GM21381 (cell line): ENCODE measurements at regions not wholly inside any gene's neighbourhood (a gene's known extent, or its start where the extent isn't known, plus 50 kb on each side); places are given as distances from the start of the nearest gene placed in this dataset.

Experiments
- ATAC-seq: cut with Tn5 transposase; IDR thresholded peaks from one replicate; pipeline ENCODE4 v1.9.1; 2021; ENCODE audit warnings: mild to moderate bottlenecking, moderate library complexity; ENCODE audit not compliant: unreplicated experiment

GRCh38 chr20:22506827-22507226, 77.5 kb downstream of the FOXA2 start:
- no peak for ATAC-seq

DNA sequence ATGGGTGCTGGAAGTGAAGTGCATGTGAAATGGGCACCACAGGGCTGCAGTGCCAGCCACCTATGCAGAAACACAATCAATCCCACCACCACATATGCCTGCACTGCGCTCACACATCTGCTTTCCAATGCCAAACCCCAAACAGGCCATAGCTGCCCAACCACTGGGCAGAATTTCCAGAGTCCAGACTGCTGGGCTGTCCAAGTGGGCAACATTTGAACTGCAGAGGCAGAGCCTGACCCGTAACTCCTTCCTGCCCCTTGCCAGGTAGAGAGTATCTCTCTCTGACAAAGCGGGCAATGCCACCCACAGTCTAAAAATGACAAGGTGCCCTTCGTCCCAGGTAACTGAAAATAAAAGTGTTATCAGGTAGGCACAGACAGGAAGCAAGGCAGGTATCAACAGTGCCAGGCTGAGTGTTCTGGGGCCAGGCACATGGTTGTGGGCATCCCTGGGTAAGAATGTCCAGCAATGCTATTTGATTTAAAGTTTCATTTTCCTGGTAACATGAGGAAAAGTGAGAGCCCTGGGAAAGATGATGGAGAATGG, 79.5 kb downstream of the FOXA2 start:
- no peak for ATAC-seq

DNA sequence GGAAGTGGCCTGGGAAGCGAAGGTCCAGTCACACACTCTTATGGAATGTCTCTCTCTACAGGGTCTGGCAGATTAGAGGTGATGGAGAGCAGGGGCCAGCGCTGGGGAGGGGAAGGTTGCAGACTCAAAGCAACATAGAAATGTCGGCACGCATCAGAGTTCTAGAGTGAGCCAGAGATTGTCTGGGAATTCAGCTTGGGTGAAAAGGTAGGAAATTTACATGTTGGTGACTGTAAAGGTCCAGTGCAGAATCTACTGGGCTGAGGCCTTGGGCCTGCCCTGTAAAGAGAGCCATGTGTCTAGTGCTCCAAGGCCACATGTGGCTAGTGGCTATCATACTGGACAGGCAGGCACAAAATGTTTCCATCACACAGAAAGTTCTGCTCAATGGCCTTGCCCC, 80.8 kb downstream of the FOXA2 start:
- ATAC-seq = no peak

- no peak for ATAC-seq
Measured at GRCh38 chr20:22502731-22503191, 81.6 kb downstream of the FOXA2 start.

DNA sequence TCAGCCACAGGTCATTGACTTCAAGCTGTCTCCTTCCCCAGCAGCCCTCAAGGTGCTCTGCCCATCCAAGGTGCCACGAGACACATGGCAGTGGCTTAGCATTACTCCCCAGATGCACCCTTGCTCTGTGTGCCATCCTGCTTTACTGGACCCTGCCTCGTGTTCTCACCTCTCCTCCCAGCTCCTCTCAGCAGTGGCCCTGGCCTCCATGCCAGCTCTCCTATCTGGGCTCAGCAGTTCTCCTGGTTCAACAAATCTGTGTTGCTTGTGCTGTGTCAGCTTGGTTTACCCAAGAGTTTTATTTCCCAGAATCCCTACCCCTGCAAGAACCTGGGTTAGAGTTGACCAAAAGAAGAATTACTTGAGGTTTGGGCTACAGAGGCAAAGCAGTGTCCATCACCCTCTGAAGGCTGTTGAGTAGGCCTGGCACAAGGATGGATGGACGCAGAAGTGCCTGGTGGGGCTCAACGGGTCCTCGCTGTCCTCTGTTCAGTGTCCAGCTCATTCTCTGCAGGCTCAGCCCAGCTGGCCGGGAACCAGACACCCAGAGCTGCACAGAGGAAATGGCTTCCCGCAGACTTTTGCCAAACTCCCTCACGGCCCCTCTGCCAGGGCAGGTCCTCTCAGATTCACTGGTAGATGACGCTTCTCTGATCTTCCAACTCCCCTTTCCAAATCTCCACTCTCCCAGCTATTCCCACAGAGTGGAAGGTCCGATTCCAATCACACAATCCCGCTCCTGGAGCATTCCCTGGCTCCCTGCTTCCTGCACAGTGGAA, 82.6 kb downstream of the FOXA2 start:
- ATAC-seq = no peak

DNA sequence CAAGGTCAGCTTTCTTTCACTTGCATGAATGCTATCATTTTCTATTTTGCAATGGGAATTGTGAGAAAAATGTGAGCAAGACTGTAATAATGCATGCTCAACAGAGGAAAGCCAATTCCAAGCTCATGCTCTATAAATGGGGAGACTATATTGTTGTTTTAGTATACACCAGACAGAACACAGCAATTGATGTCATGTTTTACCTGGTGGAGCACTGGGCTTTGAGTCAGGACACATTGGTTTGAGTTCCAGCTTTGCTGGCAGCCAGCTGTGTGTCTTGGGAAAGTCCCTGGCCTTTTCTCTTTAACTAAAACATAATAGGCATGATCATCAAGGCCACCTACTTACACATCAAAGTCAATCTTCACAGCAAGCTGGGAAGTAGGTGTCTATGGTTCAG, 83.3 kb downstream of the FOXA2 start:
- no peak for ATAC-seq

GRCh38 chr20:22499515-22500166, 84.7 kb downstream of the FOXA2 start:
- no peak for ATAC-seq

DNA sequence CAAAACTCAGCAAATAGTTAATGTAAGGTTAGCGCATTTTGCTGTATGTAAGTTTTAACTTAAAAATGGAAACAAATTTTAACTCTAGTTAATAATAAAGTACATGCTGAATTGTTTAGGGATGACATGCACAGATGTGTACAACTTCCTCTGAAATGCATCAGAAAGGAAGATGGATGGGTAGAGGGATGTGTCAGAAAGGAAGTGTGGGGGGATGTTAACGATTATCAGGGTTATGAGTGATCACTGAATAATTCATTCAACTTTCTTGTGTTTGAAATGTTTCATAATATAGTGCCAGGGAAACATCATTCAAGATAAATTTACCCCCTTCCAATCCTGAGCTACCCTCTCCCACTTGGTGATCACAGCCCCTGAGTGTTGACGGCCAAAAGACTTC, 87.6 kb downstream of the FOXA2 start:
- ATAC-seq = no peak

DNA sequence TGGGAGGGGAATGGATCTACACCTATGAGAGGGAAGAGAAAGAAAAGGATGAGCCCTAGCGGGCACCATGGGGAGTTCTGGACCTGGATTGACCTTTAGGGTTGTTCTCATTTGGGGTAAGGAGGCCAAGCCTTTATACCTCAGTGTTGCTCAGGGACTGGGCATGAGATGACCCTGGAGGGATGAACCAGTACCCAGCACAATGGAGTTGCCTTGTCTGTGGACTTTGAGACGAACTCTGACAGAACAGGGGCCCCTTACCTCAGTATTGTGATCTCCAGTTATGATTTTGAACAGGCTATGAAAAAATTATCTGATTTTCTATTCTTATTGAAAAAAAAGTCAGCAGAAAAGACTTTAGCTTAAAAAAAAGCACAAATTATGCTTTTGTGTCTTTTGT, 88.6 kb downstream of the FOXA2 start:
- ATAC-seq = no peak

DNA sequence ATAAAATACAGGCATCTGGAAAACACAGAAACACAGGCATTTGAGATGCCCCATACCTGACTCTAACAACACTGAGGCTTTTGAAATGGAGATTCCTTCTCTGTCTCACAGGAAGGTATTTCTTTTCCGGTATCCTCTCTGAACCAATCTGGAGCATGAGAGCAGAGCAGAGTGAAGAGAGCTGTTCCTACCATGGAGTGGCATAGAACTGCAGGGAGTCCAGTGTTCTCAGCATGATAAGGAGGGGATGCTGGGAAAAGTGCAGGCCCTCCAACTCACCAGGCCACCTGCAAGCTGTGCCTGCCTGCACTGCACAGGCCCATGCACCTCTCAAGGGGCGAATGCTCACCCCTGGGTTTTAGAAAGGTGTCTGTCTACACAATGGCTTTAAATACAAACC, 89.2 kb downstream of the FOXA2 start:
- no peak for ATAC-seq

DNA sequence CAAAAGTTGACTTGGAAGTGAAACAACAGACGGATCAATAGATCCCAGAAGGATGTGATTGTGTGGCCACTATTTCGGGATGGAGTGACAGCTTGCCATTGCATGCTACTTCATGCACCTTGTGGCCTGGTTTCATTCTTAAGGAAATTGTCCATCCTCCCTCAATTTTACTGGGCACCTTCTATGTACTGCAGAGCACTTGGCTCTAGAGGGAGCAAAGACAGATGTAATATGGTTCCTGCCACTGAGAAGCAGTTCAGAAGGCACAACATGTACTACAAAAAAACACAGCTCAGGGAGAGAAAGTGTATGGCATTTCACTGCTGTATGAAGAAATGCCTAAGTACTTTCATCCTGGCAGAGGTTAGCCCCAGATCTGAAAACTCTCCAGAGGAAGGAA, 91.9 kb downstream of the FOXA2 start:
- ATAC-seq = no peak

- no peak for ATAC-seq
Measured at GRCh38 chr20:22491194-22491505, 93.2 kb downstream of the FOXA2 start.

DNA sequence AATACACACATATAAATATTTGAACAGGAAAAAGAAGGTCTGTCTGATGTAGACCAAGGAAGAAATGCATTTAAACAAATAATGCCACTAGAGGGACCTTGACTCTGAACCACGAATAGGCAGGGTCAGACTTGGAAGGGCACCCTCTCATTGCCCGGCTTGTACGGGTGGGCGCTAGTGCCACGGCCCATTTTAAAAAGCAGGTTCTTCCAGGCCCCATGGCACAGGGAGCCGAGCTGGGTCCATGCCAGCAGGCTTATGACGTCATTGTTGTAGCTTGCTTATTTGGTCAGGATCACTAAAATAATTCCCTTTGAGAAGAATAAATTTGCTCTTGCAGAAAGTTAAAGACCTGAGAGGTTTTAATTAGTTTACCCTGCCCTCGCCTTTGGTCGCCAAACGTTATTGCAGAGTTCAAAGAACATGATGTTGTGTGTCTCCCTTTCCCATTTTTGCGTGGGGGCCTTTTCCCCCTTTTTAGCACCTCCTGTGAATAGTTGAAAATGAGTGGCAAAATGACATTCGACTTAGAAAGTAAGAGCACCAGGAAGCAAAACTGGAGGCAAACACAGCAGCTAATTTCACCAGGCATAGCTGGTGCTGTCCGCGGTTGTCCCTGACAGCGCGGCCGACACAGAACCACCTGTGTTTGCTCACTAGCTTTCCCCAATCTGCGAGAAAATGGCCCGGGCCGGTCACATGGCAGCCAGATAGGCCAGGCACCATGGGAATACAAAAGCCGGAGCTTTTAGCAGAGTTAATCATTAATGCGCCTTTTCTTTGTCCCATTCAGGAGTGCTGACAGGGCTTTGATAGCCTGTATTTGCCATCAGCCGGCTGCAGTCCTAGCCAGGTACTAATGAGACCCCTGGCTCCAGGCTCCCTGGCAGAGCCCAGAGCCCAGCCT, 93.8 kb downstream of the FOXA2 start:
- ATAC-seq = no peak

GRCh38 chr20:22489626-22490286, 94.6 kb downstream of the FOXA2 start:
- no peak for ATAC-seq

DNA sequence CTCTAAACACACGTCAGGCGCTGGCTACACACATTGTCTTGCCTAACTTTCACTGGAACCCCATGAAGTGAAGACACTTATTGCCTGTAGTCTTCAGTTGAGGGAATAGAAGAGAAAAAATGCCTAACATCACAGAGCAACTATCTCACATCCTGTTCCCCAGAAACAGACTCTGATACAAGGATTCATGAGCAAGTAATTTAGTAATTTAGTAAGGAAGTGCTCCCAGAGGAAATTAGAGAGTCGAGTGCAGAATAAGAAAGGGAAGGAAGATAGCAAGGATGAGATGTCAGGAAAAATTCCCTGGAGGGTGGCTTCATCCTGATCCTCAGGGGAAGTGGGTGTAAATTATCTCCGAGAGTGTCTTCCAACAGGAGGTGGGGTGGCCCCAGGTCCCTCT, 104.0 kb downstream of the FOXA2 start:
- no peak for ATAC-seq

DNA sequence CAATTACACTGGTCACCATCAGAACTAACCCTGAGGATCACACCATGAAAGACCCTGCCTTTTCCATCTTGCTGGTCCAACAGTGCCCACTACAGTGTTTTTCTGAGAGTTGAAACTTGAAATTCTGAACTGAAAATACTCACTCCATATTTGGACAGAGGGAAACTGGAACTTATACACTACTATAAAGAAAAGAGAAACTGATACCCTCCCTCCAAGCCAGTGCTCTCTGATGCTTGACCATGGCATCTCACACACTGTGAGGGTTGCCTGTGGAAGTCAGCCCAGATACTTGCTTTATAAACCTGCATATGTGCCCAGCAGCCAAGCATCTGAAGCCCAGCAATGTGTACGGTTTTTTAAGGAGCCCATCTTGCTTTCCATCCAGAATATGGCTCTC, 108.7 kb downstream of the FOXA2 start:
- no peak for ATAC-seq

- no peak for ATAC-seq
Measured at GRCh38 chr20:22474224-22474623, 110.1 kb downstream of the FOXA2 start.

GRCh38 chr20:22473293-22473692, 111.1 kb downstream of the FOXA2 start:
- ATAC-seq = no peak

DNA sequence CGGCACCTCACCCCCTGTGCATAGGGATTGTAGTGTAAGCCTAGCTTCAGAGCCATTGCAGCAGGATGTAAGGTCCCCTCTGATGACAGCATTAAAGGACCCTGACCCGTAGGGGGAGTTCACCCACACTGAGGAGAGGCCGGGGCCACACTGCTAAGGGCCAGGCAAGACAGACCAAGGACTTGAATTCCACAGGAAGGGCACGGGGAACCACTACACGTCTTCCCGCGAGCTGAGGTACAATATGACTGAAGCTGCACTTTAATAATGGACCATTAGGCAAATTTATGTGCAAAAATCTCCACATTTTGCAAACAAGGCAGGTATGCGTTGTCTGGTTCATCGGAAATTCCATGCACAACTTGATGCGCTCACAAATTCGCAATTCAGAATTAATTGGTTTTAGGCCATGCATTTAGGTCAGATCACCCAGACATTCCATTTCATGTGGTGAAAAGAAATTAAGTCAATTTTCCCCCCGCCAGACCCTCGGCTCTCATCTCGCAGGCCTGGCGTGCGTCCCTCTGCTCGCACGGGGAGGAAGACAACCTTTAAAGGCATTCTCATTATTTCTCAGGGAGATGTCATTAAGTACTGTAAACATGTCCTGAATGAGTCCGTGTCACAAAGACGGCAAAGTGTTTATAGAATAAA, 111.8 kb downstream of the FOXA2 start:
- ATAC-seq = no peak

GRCh38 chr20:22471156-22471836, 113.1 kb downstream of the FOXA2 start:
- no peak for ATAC-seq
